GM21423 (cell line): ENCODE measurements at regions not wholly inside any gene's neighbourhood (a gene's known extent, or its start where the extent isn't known, plus 50 kb on each side); places are given as distances from the start of the nearest gene placed in this dataset.
"Not testable (repeated sequence)": the region's sequence is repeated elsewhere in the genome, so short reads cannot be mapped to it uniquely, and the experiment has no call there.

Source experiments
- ATAC-seq: cut with Tn5 transposase; IDR thresholded peaks from one replicate; pipeline ENCODE4 v1.9.1; 2021; ENCODE audit warnings: mild to moderate bottlenecking, moderate library complexity; ENCODE audit not compliant: unreplicated experiment

- ATAC-seq, result no peak
These were observed 563.2 kb downstream of the GBE1 start for GRCh38 chr3:81198216-81198615.

DNA sequence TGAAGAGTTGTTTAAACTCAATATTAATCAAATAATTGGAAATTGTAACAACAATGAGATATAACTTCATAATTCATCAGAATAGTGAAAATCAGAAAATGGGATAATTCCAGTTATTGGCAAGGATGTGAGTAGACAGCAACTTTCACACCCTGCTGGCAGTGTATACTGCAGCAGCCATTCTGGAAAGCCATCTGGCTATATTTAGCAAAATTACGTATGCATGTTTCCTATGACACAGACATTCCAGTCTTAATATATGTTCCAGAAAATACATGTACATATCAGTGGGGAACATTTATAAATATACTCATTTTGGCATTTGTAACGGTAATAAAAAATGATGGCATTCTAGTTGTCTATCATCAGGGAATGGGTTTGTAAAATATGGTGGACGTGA is 564.1 kb downstream of the GBE1 start:
- ATAC-seq, result no peak

DNA sequence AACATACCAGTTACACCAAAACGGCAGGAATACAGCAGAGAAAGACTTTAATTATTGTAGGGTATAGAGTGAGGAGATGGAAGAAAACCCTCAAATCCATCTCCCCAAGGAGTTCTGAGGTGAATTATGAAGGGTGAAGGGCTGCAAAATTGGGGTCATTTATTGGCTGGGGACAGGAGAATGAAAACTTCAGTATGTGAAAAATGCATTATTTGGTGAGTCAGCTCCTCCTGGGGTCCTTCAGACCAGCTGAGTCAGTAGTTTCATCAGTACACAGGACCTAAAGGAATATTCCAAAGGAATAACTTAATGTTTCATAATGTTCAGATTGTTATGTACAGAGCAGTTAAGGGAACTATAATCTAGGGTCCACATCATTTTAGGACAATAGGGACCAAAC is 566.0 kb downstream of the GBE1 start:
- ATAC-seq, result no peak

DNA sequence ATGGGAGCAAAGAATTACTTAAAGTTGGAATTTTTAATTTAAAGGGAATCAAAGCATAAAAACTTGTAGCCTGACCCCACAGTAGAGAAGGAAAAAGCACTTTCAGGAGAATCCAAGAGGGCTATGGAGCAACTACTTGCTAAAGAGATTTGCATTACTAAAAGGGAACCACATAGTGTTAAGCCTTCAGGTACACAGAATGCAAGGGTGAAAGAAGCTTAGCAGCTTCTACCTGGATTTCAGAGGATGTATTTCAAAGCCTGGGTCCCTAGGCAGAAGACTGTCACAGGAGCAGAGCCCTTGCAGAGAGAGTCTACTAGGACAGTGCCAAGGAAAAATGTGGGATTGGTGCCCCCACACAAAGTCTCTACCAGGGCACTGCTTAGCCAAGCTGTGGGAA is 575.0 kb downstream of the GBE1 start:
- no peak for ATAC-seq

DNA sequence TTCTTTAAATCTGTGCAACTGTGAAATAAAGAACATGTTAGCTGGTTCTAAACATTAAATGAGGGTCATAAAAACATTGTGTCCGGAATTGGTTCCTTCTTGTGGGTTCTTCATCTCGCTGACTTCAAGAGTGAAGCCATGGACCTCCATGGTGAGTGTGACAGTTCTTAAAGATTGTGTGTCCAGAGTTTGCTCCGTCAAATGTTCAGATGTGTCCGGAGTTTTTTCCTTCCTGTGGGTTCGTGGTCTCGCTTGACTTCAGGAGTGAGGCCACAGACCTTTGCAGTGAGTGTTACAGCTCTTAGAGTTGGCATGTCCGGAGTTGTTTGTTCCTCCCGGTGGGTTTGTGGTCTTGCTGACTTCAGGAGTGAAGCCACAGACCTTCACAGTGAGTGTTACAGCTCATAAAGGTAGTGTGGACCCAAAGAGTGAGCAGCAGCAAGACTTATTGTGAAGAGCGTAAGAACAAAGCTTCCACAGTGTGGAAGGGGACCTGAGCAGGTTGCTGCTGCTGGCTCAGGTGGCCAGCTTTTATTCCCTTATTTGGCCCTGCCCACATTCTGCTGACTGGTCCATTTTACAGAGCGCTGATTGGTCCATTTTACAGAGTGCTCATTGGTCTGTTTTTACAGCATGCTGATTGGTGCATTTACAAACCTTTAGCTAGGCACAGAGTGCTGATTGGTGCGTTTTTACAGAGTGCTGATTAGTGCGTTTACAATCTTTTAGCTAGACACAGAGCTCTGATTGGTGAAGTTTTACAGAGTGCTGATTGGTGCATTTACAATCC is 579.2 kb downstream of the GBE1 start:
- not testable (repeated sequence) for ATAC-seq

- ATAC-seq, result no peak
These were observed 587.9 kb downstream of the GBE1 start for GRCh38 chr3:81173514-81173913.

GRCh38 chr3:81170298-81170697 is 591.1 kb downstream of the GBE1 start:
- no peak for ATAC-seq

DNA sequence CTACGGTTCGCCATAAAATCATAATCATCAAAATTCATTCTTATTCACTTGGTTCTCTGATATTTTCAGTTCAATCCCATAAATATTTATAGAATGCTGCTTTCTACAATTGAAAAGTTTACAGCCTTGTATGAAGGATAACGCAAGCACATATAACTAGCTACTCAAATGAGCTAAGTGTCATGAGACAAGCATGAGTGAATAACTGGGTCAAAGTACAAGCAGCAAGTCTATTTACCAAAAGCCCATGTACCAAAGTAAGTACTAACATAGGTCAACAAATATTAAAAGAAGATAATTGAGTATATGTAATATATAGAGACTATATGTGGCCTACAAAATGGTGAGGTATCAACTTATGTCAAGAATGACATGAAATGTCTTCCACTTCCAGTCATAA is 596.6 kb downstream of the GBE1 start:
- no peak for ATAC-seq

GRCh38 chr3:81161851-81162250 is 599.6 kb downstream of the GBE1 start:
- no peak for ATAC-seq

GRCh38 chr3:81161100-81161499 is 600.3 kb downstream of the GBE1 start:
- ATAC-seq, result no peak

DNA sequence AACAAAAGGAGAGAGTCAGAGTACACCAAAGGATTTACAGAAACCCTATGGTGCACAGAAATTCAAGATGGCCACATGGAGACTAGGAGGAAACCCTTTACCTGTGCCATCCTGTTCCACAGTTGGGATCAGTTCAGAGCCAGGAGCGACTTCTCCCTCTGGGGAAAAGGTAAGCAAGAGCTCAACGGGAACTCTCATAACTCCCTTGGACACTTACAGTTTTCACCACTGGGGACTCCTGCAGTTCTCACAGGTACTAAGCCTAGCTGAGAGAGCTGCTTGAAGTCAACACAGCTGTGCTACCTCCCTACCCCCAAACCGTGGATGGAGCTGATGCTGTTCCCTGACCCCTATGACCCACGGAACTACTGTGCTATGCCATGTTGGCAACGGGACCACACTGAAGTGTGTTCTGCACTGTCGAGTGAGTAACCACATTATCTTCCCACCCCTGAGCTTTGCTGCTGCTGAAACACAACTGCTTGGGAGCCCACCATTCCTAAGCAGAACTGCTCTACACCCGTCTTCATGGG is 606.8 kb downstream of the GBE1 start:
- ATAC-seq, result no peak

DNA sequence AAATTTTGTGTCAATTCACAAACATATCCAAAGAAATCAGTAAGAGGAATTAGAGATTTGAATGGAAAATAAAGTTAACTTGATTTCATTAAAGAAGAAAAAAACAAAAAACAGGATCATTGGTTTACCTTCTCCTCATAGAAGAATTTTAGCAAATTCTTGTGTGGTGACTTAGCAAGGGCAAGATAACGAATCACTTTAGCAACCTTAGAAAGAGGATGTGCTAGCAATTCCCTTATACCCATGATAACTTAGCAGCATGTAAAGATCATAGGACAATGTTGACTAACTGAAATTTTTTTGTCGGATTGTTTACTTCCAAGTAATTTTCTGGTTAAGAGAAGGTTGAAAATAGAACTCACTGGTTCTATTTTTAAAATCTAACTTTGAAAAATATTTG is 609.3 kb downstream of the GBE1 start:
- ATAC-seq, result no peak

- no peak for ATAC-seq
These were observed 628.5 kb downstream of the GBE1 start for GRCh38 chr3:81132995-81133394.

GRCh38 chr3:81105789-81106488 is 655.5 kb downstream of the GBE1 start:
- no peak for ATAC-seq

- ATAC-seq, result no peak
These were observed 656.2 kb downstream of the GBE1 start for GRCh38 chr3:81105206-81105605.

DNA sequence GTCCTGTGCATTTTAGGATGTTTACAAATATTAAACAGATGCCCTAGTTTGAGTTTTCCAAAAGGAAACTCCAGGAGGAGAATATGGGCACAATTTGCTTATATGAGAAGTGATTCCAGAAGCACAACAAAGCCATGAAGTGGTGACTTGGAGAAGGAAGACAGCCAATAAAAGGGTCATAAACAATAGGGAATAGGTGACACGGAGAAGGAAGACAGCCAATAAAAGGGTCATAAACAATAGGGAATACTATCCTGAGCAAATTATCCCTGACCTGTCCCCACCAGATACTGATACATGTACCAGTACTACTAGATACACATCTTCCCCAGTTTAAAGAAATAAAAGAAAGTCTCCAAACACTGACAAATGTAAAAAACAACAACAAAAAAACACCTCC is 663.6 kb downstream of the GBE1 start:
- ATAC-seq, result no peak

DNA sequence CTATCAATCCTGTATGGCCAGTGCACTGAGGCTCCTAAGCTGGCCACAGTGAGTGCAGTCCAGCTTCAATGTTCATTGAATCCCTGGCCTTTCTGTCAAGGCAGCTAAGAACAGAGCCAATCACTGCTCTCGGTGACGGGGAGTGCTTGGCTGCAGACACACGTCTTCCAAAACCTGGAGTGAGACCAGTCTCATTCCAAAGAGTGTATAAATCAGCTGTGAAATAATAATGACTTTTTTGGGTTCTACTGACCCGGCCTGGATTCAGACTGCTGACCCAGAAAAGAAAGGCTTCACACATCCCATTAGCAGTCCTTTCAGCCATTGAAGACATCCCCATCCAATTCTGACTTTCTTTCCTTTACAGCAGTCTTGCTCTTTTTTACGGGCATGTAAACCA is 665.5 kb downstream of the GBE1 start:
- ATAC-seq, result no peak

DNA sequence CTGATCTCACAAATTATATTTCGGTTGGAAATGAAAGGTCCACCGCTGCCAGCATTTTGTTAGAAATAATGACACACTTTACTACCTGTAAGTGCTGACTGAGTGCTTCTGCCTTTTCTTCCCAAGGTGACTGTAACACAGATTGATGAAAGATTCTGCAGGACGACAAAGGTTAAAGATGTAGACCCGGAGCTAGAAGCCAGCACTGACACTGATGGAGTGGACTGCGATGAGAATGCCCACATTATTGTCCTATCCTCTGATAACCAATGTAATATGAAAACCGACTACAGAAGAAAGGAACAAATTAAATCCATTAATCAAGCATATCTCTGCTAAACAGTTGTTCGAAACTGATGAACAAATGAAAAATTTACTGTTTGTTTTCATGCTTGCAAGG is 666.5 kb downstream of the GBE1 start:
- ATAC-seq, result no peak

- no peak for ATAC-seq
These were observed 673.8 kb downstream of the GBE1 start for GRCh38 chr3:81087607-81088006.

GRCh38 chr3:81086348-81086747 is 675.1 kb downstream of the GBE1 start:
- ATAC-seq, result no peak

DNA sequence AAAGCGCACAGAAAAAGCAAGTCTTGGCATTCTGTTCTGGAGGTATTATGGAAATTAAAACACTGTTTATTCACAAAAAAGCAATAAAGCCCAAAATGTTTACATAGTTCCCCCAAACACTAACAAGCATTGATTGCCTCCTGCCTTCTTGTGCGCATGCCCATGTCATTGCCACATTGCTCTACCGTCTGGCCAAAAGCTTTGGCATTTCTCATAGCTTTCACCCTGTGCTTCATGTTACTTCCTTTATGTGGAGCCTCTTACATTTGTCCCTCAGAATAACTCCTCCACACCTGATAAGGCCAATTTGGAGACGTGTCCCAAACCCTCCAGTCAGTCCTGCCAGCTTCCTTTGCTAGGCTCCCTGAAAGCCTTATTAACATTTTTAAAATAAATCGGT is 680.8 kb downstream of the GBE1 start:
- ATAC-seq, result no peak

- ATAC-seq, result no peak
These were observed 688.9 kb downstream of the GBE1 start for GRCh38 chr3:81072591-81072990.
